ENCODE measurements at regions not wholly inside any gene's neighbourhood (a gene's known extent, or its start where the extent isn't known, plus 50 kb on each side); places are given as distances from the start of the nearest gene placed in this dataset.

DNA sequence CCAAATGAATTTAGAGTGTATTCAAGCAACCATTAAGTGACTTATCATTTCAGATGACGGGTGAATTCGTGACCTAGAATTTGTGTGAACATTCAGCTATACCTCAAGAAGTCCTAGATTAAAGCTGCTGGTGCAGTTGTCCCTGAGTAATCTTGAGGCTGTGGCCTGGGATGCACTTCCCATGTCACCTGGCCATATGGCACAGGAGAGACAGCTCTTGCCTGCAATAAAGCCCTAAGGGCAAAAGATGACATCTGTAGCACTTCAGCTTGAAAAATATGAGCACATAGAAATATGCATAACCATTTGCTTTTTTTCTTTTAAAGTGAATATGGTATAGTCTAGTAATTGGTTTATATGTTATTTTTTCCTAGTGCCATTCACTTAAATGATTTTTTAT is 125.8 kb downstream of the FHDC1 start:
- Histone ChIP-seq H3K4me2 (ENCODE audit: low read length) (no peak overlapping the region), H3K27me3 (ENCODE audit: insufficient read depth, low read length) (peaks cover 2% of the 10 kb centered on the region), H3K4me3 (ENCODE audit: insufficient read depth, low read depth, low read length) (no peak overlapping the region), H3K79me2 (ENCODE audit: insufficient read depth, low read length) (no peaks in the 10 kb centered on the region), H3K9me3 (ENCODE audit: insufficient read depth, low read depth, low read length) (no peaks in the 10 kb centered on the region), H3K27ac (ENCODE audit: low read depth, low read length) (no peak overlapping the region), H3K4me1 (ENCODE audit: insufficient read depth, low read length) (no peaks in the 10 kb centered on the region), H3K36me3 (ENCODE audit: insufficient read depth, low read length) (no peaks in the 10 kb centered on the region), H3K9ac (ENCODE audit: low read length) (no peak overlapping the region), H2AFZ (ENCODE audit: low read depth, low read length) (no peak overlapping the region), H4K20me1 (ENCODE audit: insufficient read depth, low read length) (no peaks in the 10 kb centered on the region)
- Mint-ChIP-seq H3K27ac (ENCODE audit: unreplicated experiment) (no peak overlapping the region), H3K27me3 (ENCODE audit: low read depth, unreplicated experiment) (peaks cover 16% of the 10 kb centered on the region), H3K36me3 (ENCODE audit: low read depth, unreplicated experiment) (no peaks in the 10 kb centered on the region), H3K4me3 (ENCODE audit: unreplicated experiment) (no peak overlapping the region), H3K9me3 (ENCODE audit: unreplicated experiment) (peaks cover 3% of the 10 kb centered on the region), H3K4me1 (ENCODE audit: low read depth, unreplicated experiment) (peaks cover 6% of the 10 kb centered on the region)
- DNase-seq (ENCODE audit: low read depth) (no peak), FAIRE-seq (no peak)
- TF ChIP-seq, protein P1, sequence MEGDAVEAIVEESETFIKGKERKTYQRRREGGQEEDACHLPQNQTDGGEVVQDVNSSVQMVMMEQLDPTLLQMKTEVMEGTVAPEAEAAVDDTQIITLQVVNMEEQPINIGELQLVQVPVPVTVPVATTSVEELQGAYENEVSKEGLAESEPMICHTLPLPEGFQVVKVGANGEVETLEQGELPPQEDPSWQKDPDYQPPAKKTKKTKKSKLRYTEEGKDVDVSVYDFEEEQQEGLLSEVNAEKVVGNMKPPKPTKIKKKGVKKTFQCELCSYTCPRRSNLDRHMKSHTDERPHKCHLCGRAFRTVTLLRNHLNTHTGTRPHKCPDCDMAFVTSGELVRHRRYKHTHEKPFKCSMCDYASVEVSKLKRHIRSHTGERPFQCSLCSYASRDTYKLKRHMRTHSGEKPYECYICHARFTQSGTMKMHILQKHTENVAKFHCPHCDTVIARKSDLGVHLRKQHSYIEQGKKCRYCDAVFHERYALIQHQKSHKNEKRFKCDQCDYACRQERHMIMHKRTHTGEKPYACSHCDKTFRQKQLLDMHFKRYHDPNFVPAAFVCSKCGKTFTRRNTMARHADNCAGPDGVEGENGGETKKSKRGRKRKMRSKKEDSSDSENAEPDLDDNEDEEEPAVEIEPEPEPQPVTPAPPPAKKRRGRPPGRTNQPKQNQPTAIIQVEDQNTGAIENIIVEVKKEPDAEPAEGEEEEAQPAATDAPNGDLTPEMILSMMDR (IDR thresholded peaks at IDR 0.05; ENCODE audit: insufficient read depth, low read depth, low read length): no peak
- no peak for TF ChIP-seq EZH2 (IDR thresholded peaks at IDR 0.05; ENCODE audit: insufficient read depth, low read length)

DNA sequence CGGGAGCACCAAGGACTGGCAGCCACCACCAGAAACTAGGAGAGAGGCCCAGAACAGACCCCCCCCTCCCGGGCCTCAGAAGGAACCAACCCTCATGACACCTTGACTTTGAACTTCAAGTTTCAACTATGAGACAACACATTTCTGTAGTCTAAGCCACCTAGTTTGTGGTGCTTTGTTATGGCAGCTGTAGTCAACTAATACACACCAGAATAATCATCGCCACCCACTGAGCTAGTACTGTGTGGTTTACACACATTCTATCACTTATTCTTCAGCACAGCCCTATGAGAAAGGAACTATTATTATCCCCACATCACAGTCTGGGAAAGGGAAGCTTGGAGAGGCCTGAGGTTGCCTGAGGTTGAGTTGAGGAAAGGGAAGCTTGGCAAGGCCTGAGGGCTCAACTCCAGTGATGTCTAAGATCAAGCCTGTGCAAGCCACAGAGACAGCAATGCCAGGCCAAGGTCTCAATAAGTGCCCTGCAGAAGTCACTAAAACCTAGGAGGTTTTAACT is 126.6 kb downstream of the FHDC1 start:
- Histone ChIP-seq H4K20me1 (ENCODE audit: insufficient read depth, low read length) (no peaks in the 10 kb centered on the region), H3K79me2 (ENCODE audit: insufficient read depth, low read length) (no peaks in the 10 kb centered on the region), H3K27me3 (ENCODE audit: insufficient read depth, low read length) (no peaks in the 10 kb centered on the region), H3K4me3 (ENCODE audit: insufficient read depth, low read depth, low read length) (no peak overlapping the region), H3K36me3 (ENCODE audit: insufficient read depth, low read length) (no peaks in the 10 kb centered on the region), H2AFZ (ENCODE audit: low read depth, low read length) (no peak overlapping the region), H3K9me3 (ENCODE audit: insufficient read depth, low read depth, low read length) (no peaks in the 10 kb centered on the region), H3K9ac (ENCODE audit: low read length) (no peak overlapping the region), H3K4me2 (ENCODE audit: low read length) (no peak overlapping the region), H3K4me1 (ENCODE audit: insufficient read depth, low read length) (peaks cover 6% of the 10 kb centered on the region), H3K27ac (ENCODE audit: low read depth, low read length) (no peak overlapping the region)
- Mint-ChIP-seq H3K4me3 (ENCODE audit: unreplicated experiment) (no peak overlapping the region), H3K27ac (ENCODE audit: unreplicated experiment) (no peak overlapping the region), H3K4me1 (ENCODE audit: low read depth, unreplicated experiment) (peaks cover 12% of the 10 kb centered on the region), H3K36me3 (ENCODE audit: low read depth, unreplicated experiment) (no peaks in the 10 kb centered on the region), H3K27me3 (ENCODE audit: low read depth, unreplicated experiment) (peaks cover 14% of the 10 kb centered on the region), H3K9me3 (ENCODE audit: unreplicated experiment) (peaks cover 3% of the 10 kb centered on the region)
- DNase-seq (ENCODE audit: low read depth): no peak
- FAIRE-seq: no peak
- TF ChIP-seq EZH2 (IDR thresholded peaks at IDR 0.05; ENCODE audit: insufficient read depth, low read length): no peak
- TF ChIP-seq, protein P1 (IDR thresholded peaks at IDR 0.05; ENCODE audit: insufficient read depth, low read depth, low read length): no peak

DNA sequence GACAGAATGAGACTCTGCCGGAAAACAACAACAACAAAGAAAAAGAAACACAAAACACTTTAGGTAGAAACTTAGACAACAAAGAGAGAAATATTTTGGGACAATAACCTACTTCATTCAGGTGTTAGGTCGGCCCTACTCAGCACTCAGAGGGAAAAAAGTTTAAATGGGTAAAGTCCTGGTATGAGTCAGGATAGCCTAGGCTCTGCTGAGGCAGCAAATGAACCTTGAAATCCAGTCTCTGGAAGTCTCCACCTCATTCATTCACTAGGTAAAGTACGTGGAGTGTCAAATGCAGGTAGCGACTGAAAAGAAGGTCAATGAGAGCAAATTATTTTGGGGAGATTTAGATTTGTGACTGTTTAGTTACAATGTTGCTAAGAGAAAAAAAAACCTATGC is 127.4 kb downstream of the FHDC1 start:
- Histone ChIP-seq H2AFZ (ENCODE audit: low read depth, low read length) (no peak overlapping the region), H3K27me3 (ENCODE audit: insufficient read depth, low read length) (no peaks in the 10 kb centered on the region), H3K9ac (ENCODE audit: low read length) (no peak overlapping the region), H3K79me2 (ENCODE audit: insufficient read depth, low read length) (no peaks in the 10 kb centered on the region), H3K4me1 (ENCODE audit: insufficient read depth, low read length) (peaks cover 6% of the 10 kb centered on the region), H3K4me2 (ENCODE audit: low read length) (no peak overlapping the region), H3K36me3 (ENCODE audit: insufficient read depth, low read length) (no peaks in the 10 kb centered on the region), H4K20me1 (ENCODE audit: insufficient read depth, low read length) (no peaks in the 10 kb centered on the region), H3K27ac (ENCODE audit: low read depth, low read length) (no peak overlapping the region), H3K9me3 (ENCODE audit: insufficient read depth, low read depth, low read length) (no peaks in the 10 kb centered on the region), H3K4me3 (ENCODE audit: insufficient read depth, low read depth, low read length) (no peak overlapping the region)
- DNase-seq (ENCODE audit: low read depth) (no peak), FAIRE-seq (no peak)
- Mint-ChIP-seq H3K27me3 (ENCODE audit: low read depth, unreplicated experiment) (peaks cover 9% of the 10 kb centered on the region), H3K4me1 (ENCODE audit: low read depth, unreplicated experiment) (peaks cover 17% of the 10 kb centered on the region), H3K4me3 (ENCODE audit: unreplicated experiment) (no peak overlapping the region), H3K27ac (ENCODE audit: unreplicated experiment) (no peak overlapping the region), H3K9me3 (ENCODE audit: unreplicated experiment) (peaks cover 3% of the 10 kb centered on the region), H3K36me3 (ENCODE audit: low read depth, unreplicated experiment) (no peaks in the 10 kb centered on the region)
- TF ChIP-seq EZH2 (IDR thresholded peaks at IDR 0.05; ENCODE audit: insufficient read depth, low read length): no peak
- TF ChIP-seq, protein P1 (IDR thresholded peaks at IDR 0.05; ENCODE audit: insufficient read depth, low read depth, low read length): no peak

All from astrocyte (in vitro differentiated cells and primary cell).